ENCODE measurements at regions not wholly inside any gene's neighbourhood (a gene's known extent, or its start where the extent isn't known, plus 50 kb on each side); places are given as distances from the start of the nearest gene placed in this dataset.

DNA sequence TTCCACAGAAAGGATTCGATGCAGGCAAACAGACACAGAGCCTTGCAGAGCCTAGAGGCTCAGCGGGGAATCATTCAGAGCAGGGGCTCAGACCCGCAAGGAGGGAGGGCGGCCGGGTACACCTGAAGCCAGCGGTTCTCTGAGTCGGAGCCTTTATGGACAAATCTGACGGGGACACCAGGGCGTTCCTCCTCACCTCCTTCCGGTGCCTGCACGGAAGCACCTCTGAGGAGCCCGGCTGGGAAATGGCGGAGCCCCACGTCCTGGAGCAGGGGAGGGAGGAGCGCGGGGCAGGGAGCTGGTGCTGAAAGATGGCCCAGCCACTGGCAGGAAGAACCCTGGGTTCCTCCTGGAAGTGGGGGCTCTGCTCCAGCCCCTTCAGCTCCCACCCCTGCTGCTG lies 193.5 kb upstream of the ALKAL2 start:
- DNase-seq (ENCODE audit: low read depth, low spot score) = no peak

DNA sequence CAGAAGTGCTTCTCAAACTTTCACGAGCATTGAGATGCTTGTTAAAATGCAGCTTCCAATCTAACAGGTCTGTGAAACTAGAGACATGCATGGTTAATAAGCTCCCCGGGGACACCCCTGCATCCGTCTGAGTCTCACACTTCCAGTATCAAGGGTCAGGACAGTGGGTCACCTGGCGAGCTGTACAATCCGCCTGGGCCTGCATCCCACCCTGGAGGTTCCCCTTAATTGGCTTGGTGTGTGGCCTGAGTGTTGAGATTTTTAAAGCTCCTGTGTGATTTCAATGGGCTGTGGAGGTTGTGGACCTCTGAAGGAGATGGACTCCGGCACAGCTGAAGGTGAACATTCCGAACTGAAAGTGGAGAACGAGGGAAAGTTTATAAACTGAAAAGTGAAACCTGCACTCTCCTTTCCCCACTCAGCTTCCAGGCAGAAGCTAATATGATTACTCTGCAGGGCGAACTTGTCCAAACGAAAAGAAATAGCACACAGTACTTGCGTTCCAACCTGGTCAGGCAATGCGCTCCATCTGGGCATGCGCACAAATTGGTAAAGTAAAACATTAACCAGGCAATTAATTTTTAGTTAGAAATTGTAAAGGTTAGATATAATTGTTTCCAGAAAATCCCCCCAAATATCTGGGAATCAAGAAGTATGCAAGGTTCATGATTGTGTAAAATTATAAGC lies 191.7 kb upstream of the ALKAL2 start:
- DNase-seq (ENCODE audit: low read depth, low spot score) = no peak

DNA sequence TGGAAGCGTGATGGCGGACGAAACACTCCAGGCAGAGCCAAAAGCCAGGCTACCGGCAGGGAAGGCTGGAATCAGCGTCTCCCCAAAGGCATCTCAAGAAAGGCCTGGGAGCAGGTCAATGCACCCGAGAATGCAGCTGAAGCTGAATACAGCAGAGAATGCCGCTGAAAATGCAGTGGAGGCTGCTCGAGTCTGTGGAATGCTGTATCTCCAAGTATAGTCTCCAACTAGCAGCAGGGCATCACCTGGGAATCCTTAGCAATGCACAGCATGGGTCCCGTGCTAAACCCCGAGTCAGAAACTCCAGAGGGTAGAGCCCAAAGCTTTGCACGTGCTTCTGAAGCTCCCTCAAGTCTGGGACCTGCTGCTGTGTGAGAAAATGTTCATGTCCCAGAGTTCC lies 191.1 kb upstream of the ALKAL2 start:
- no peak for DNase-seq (ENCODE audit: low read depth, low spot score)

DNA sequence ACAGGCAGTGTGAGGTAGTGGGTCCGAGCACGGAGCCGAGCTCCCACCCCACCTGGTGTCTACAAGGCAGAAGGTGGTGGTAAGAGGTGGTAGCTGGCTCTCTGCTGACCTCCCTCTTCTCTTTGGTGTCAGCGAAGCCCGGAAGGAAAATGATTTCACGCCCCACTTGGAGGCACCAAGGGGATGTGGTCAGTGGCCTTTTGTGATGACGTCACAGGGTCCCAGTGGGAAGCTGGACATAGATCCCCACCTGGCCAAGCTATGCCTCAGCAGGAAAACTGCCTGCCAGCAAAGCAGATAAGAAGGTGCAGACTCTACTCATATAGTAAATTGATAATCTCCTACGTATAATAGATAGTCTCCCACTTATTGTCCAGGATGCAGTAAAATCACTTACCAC lies 183.7 kb upstream of the ALKAL2 start:
- no peak for DNase-seq (ENCODE audit: low read depth, low spot score)

DNA sequence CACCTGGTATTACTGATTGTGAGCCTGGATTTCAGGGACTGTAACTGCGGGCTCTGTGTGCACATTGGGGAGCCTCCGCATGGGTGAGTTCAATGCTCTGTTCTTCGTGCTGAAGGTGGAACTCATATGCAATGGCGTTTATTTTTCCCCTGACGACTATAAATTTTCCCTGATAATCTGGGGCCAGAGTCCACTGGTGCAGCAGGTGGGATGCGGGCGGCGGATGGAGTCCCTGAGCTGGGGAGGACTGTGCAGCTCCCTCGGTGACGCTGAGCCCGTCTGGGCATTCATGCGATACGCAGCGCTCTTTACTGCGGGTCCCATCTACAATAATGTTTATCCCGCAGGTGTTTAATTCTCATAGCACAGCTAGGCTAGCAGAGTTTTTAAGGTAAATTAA lies 181.6 kb upstream of the ALKAL2 start:
- no peak for DNase-seq (ENCODE audit: low read depth, low spot score)

DNA sequence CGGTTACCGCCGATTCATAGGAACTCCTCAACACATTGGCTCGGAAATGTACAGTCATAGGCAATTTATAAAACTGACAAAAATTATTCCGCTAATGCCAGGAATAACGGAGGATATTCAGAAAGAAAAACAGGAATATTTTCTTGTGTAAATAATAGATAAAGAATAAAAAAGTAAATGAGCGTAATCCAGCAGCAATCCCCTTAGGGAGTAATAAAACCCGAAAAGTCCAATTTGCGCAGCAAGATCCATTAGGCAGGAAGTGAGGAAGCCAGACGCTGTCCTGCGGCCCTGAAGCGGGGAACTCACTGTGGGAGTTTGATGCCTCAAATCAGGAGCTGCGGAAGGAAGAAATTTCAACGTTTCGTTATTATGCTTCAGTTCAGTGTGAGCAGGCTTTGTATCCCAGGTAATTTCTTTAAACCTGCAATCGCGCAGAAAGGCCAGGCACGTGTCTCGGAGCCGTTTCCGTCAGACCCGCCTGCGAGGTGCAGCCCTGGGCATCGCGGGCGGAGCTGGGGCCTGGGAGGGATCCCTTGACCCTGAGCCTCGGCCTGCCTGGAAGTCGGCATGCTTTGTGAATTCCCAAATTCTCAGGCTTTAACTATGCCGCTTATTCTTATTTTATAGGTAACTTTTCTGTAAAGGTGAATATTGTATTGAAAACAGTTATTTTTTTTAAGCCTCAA lies 180.9 kb upstream of the ALKAL2 start:
- DNase-seq (ENCODE audit: low read depth, low spot score) = no peak

DNA sequence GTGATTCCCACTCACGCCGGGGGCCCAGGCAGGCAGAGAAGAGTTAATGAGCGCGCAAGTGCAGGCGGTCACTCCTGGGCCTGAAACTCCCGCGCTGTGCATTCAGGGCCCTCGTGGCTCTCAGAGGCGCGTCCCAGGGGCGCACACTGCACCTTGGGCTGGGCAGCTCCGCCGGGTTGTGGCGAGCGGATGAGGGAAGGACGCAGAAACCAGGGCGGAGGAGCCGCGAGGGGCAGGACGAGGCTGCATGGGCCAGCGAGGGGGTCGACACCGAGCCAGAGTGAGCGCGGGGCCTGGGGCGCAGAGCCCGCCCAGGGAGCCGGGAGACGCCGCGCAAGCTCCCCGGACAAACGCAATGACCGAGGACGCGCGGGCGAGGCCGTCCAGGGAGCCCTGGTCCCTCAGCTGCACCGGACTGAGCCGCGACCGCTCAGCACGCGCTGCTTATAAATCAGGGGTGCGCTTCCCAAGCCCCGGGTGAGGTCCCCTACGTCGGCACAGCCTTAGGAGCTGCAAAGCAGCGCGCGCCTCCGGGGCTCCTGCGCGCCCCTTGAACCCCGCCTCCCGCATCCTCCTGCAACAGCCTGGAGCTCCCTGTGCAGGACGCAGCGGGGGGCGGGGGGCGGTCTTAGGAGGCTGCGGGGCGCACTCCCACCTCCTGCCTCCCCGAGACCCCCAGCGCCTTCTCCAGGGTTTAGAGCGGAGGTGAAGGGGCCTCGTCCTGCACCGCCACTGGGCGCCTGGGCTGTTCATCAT lies 180.2 kb upstream of the ALKAL2 start:
- no peak for DNase-seq (ENCODE audit: low read depth, low spot score)

DNA sequence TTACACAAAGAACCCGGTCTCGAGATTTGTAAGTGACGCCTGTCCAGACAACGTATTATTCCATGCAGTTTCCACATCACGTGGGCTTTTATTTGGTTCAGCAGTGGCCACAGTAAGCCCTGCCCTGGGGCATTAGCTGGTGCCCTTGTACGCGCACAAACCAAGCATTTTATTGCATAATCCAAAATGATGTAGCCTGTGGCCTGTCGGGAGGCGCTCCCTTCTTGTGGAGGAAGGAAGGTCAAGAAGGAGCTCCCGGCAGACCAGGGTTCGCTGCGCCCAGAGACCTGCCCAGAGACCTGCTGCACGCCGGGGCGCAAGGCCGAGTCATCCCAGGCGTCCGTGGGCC lies 179.6 kb upstream of the ALKAL2 start:
- no peak for DNase-seq (ENCODE audit: low read depth, low spot score)

DNA sequence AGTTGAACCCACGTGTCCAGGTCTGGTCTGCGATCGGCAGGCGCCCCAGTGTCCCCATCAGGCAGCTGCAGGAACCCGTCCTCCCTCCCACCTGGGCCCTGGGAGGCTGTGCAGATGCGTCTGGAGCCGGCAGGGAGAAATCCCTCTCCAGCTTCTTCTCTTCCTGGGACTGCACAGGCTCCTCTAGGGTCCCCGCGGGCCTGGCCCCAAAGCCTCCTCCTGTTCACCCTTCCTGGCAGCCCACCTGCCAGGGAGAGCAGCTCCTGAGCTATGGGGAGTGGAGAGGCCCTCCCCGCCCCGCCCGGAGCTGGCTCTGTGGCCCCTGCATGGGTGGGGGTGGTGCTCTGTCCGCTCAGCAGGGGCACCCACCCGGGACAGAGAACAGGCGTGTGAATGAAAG lies 179.2 kb upstream of the ALKAL2 start:
- no peak for DNase-seq (ENCODE audit: low read depth, low spot score)

DNA sequence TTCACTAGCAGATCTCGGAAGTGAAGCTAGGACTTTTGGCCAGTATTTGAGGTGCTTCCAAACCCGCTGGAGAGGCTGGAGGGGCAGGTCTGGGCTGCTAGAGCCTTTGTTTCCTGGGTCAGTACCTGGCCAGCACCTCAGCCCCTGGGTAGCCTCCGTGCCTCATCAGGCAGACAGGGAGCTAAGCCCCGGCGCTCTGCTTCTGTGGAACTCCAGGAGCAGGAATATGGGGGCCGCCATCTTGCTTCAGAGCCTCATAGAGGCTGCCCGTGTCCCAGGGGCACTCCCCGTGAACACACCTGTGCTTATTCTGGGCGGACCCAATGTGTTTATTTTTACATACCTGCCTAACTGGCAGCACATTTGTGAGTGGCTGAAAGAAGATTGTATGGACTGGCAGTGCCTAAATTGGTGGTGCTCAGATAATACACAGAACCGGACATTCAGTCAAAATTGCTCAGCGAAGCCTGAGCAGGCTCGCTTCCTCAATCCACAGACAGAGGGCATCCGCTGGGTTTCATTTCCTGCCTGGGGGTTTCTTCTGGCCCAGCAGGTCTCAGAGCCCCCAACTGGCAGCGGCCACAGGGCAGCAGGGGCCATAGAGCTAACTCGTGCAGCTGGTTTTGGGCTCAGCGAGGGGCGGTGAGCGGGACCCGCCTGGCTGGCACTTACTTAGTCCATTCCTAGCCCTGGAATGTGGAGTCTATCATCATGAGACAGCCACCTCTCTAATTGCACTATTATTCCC lies 176.8 kb upstream of the ALKAL2 start:
- DNase-seq (ENCODE audit: low read depth, low spot score) = no peak

DNA sequence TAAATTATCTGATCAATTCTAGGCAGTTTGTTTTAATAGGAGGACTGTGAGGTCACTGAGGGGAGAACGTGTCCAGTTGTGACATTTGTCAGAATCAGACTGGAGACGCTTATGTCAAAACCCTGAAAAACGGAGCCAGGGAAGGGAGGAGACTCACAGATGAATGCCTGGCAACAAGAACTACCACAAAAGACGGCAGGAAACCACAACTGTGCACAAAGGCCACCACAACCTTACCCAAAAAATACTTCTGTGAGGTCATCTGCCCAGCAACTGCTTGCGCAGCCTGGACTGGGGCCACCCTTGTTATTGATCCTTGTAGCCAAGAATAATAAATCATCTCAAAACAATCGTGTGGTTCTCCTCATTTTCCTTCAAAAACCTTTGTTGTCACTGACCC lies 173.0 kb upstream of the ALKAL2 start:
- no peak for DNase-seq (ENCODE audit: low read depth, low spot score)

DNA sequence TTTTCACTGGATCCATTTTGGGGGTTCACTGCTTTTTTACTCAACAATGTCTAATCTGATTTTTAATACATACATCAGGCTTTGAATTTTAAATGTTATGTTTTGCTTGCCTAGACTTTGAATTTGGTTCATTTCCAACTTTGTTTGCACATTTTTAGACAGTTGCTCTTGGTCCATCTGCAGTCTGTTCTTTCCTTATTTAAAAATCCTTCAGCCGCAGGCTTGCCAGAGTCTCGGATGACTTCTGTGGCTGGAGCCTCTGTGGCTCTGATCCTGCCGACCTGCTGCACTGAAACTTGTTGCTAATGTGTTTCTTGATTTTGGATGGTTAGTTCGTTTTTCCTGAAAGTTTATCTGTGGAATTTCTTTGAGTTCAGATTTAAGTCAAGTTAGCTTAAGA lies 172.0 kb upstream of the ALKAL2 start:
- DNase-seq (ENCODE audit: low read depth, low spot score) = no peak

DNA sequence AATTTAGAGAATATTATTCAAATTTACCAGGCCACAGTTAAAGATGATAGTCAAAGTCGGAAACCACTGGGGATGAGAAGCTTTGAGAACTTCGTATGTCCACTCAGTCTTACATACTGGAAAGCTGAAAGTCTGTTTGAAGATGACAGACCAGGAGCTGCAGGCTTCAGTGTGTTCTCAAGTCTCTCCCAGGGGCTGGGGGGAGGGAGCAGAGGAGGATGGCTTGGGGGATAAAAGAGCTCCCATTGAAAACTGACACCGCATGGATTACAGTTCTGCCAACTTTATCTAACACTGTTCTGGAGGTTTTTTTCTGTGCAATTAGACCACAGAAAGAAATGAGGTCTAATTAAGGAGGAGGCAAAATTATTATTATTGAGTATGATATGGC lies 170.5 kb upstream of the ALKAL2 start:
- no peak for DNase-seq (ENCODE audit: low read depth, low spot score)

DNA sequence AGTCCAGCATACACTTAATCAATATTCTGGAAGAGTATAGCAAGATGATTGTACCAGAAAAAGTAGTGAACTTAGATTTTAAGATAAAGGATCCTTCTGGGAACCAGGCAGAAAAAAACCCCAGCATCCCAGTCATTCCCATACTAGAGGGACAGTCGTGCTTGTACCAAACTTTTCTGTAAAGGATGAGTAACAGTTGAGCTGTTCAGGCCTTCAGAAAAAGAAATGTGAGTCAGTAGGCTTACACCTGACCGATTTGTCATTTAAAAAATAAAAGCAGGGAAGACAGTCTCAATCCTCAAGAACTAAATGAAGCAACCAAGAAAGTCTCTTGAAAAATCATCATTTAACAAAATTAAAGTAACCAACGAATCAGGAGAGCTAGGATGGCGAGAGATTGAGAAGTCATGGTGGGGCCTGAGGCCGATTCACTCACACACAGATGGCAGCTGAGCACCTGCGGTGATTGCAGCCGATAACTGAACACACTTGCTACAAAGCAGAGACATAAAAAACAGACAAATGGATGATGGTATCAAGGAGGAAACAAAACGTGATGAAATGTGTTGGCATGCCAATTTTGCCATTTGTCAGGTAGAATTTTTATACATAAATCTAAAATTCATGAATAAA lies 170.0 kb upstream of the ALKAL2 start:
- no peak for DNase-seq (ENCODE audit: low read depth, low spot score)

DNA sequence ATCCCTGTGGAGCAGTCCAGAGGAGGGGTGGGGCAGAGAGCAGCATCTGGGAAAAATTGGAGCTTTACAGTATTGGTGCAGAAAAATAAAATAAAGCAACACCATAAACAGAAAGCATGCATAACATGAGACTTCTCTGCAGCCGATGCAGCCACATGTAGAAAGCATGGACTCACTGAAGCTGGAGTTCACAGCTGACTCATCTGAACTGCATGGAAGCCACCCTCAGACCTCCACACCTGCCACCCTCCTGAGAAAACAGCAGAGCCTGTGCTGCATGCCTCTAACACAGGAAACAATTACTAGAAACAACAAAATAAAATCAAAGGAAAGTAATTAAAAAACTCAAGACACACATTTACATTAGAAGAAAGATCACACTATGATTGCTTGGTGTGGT lies 169.4 kb upstream of the ALKAL2 start:
- no peak for DNase-seq (ENCODE audit: low read depth, low spot score)

DNA sequence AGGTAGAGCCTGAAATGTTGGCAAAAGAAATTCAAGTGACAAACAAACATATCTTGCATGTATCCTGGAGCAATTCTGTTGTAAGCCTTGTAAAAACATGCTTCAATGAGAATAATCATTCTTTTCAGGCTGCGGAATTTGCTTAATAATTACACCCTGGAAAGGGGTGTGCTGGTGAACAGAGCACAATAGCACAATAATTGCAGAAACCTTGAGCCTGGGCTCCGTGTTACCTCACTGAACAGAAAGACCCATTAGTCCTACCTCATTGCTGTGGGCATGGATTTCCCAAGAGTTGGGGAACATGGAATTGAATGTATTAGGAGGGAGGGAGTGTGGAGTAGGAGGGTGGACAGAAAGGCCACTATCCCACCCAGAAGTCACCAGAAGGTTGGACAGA lies 168.0 kb upstream of the ALKAL2 start:
- no peak for DNase-seq (ENCODE audit: low read depth, low spot score)

DNA sequence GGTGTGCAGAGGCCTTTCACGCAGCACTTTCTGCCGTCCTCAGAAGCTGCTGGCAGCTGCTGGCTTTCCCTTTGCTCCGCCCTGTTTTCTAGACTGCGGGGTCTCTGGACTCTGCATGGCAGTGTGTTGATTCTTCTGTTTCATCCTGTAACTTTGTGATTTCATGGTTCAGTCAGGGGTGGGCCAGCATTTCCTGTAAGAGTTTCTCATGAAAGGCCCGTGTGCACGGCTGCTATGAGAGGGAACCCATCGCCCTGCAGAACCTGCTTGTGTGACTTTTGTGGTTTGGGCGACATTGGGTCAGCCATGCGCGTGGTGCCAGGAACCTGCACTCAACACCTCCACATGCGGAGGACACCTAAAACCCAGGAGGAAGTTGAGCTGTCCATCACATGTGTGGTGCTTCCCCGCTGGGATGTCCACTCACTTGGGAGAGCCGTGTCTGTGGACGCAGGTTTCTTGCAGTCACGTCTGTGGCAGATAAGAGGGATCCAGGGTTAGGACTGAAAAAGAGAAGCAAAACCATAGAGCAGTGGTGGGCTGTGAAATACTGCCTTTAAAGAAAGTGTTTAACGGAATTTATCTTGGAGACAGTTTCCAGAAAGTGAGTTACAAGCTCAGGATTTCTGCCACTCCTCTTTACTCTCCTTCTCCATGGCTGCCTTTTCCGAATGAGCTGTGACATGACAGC lies 167.3 kb upstream of the ALKAL2 start:
- no peak for DNase-seq (ENCODE audit: low read depth, low spot score)

DNA sequence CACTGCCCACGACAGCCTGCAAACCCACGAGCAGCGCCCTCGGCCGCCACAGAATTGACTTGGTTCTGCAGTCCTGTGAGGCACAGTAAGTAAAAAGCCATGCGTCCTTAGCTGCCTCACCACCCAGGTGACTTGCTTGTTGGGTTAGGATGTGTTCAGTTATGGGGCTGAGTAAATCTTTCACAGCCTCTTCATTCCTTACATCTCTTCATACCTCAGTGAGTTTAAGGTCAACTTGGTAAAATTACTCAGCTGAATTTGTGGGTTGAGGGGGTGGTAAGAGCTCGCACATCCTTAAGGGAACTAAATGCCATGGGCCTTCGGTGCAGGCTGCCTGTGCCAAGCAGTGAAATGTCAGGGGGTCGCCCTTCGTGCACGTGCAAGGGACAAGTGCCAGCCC lies 165.2 kb upstream of the ALKAL2 start:
- DNase-seq (ENCODE audit: low read depth, low spot score) = no peak

DNA sequence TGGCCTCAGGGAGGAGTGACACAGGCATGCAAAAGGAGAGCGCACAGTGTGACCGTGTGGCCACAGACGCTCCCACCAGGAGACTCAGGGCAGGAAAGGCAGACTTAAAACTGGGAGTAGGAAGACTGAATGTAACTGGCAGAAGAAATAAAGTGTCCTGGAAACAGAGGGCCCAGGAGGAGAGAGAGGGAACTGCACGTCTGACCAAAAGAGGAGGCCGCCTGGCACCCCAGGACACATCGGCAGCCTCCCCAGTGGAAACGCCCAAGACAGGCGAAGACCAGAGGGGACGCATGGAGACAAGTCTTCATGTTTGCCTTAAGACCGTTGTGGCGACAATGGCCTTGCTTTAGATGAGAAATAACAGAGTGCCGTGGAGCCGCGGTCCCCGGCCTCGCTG lies 163.6 kb upstream of the ALKAL2 start:
- DNase-seq (ENCODE audit: low read depth, low spot score) = no peak

DNA sequence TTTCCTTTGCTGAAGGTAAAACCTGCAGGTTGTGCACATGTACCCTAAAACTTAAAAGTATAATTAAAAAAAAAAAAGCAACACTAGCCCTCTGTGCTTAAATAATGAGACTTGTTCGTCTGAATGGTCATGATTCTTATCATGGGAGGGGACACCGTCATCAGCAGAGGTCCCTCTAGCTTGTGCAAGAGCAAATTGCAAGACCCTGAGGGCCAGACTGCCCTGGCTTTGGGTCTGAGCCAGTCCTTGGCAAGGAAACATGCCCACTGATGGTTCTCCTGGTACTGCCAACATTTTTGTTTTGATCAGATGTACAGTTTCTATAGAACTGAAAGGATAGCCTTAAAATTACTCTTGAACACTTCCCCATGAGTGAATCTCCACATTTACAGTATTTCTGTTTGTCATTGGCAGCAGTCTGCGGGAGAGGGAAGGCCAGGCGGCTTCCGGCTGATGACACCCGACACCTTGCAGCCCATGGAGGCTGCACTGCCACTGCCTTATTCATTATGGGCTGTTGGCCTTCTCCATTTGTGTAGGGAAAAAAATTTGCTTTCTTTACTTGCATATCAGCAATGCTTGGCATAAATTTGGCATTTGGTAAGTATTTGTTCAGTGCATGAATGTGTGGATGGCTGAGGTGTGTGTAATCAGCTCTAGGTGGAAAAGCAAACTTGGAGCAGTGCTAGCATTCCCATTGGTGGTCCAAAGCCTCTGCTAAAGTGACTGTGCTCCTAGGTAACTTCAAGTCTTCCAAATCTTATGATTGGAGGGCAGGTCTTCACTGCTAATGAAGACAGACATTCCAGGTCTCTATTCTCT lies 161.6 kb upstream of the ALKAL2 start:
- no peak for DNase-seq (ENCODE audit: low read depth, low spot score)

Data from activated CD4-positive, CD25-positive, alpha-beta regulatory T cell treated with anti-CD3 and anti-CD28 coated beads, Interleukin-2, amount 50 U/mL, for 16 hours (primary cell).